ENCODE measurements at regions not wholly inside any gene's neighbourhood (a gene's known extent, or its start where the extent isn't known, plus 50 kb on each side); places are given as distances from the start of the nearest gene placed in this dataset.

DNA sequence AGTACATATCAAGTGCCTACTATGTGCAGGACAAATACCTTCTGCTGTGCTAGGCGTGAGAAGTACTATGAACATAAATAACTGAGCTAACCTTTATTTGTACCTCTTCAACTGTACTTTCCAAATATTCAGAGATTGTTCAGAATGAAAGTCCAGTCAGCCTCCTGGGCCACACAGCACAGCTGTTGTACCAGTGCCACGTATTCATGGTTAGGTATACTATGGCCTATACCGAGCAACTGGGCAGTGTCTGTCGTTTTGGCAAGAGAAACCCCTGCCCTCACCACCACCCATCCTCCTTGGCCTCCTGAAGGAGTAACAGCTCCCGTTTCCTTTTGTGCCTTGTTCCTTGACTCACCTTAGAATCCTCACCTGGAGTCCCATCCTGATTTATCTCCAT is 53.0 kb downstream of the RASSF10 start:
- TF ChIP-seq TCF12 (IDR thresholded peaks at IDR 0.05; ENCODE audit: low read depth) (no peak), TEAD4 (IDR thresholded peaks at IDR 0.05) (no peak), CEBPB (IDR thresholded peaks at IDR 0.05) (no peak), TAF1 (IDR thresholded peaks at IDR 0.05; ENCODE audit: low read depth) (no peak)
- TF ChIP-seq, protein P1, sequence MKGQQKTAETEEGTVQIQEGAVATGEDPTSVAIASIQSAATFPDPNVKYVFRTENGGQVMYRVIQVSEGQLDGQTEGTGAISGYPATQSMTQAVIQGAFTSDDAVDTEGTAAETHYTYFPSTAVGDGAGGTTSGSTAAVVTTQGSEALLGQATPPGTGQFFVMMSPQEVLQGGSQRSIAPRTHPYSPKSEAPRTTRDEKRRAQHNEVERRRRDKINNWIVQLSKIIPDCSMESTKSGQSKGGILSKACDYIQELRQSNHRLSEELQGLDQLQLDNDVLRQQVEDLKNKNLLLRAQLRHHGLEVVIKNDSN (IDR thresholded peaks at IDR 0.05) = no peak

DNA sequence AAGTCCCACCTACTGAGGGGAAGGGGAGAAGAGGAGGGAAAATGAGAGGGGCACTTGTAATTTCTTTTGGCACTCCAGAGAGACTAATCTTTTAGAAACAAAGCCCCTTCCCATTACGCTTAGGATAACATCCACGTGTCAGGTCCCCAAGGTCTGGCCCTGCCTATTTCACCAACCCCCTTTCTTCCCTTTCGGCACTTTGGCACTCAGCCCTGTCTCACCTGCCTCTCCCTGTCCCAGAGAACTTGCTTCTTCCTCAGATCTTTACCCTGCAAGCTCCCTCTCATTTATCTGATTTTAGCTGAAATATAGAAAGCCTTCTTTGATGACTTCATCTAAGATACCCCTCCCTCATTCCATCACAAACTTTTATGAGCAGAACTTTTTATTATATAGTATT is 55.5 kb downstream of the RASSF10 start:
- TF ChIP-seq TCF12 (IDR thresholded peaks at IDR 0.05; ENCODE audit: low read depth) = no peak
- no peak for TF ChIP-seq YY1 (IDR thresholded peaks at IDR 0.05; ENCODE audit: low read depth)
- TF ChIP-seq, protein P1 (IDR thresholded peaks at IDR 0.05) = no peak
- no peak for TF ChIP-seq NFIC (IDR thresholded peaks at IDR 0.05)
- TF ChIP-seq RAD21 (IDR thresholded peaks at IDR 0.05; ENCODE audit: low read depth) = no peak
- TF ChIP-seq TAF1 (IDR thresholded peaks at IDR 0.05; ENCODE audit: low read depth) = no peak
- no peak for TF ChIP-seq ZBTB7A (IDR thresholded peaks at IDR 0.05; ENCODE audit: low read depth)
- no peak for TF ChIP-seq TEAD4 (IDR thresholded peaks at IDR 0.05)
- TF ChIP-seq, protein P2, sequence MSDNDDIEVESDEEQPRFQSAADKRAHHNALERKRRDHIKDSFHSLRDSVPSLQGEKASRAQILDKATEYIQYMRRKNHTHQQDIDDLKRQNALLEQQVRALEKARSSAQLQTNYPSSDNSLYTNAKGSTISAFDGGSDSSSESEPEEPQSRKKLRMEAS (IDR thresholded peaks at IDR 0.05) = no peak
- TF ChIP-seq CEBPB (IDR thresholded peaks at IDR 0.05) = no peak
- no peak for TF ChIP-seq EP300 (IDR thresholded peaks at IDR 0.05; ENCODE audit: borderline replicate concordance)
- no peak for TF ChIP-seq EGR1 (IDR thresholded peaks at IDR 0.05)
- TF ChIP-seq CREB1 (IDR thresholded peaks at IDR 0.05; ENCODE audit: low read depth) = no peak
- TF ChIP-seq, protein P3, sequence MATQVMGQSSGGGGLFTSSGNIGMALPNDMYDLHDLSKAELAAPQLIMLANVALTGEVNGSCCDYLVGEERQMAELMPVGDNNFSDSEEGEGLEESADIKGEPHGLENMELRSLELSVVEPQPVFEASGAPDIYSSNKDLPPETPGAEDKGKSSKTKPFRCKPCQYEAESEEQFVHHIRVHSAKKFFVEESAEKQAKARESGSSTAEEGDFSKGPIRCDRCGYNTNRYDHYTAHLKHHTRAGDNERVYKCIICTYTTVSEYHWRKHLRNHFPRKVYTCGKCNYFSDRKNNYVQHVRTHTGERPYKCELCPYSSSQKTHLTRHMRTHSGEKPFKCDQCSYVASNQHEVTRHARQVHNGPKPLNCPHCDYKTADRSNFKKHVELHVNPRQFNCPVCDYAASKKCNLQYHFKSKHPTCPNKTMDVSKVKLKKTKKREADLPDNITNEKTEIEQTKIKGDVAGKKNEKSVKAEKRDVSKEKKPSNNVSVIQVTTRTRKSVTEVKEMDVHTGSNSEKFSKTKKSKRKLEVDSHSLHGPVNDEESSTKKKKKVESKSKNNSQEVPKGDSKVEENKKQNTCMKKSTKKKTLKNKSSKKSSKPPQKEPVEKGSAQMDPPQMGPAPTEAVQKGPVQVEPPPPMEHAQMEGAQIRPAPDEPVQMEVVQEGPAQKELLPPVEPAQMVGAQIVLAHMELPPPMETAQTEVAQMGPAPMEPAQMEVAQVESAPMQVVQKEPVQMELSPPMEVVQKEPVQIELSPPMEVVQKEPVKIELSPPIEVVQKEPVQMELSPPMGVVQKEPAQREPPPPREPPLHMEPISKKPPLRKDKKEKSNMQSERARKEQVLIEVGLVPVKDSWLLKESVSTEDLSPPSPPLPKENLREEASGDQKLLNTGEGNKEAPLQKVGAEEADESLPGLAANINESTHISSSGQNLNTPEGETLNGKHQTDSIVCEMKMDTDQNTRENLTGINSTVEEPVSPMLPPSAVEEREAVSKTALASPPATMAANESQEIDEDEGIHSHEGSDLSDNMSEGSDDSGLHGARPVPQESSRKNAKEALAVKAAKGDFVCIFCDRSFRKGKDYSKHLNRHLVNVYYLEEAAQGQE (IDR thresholded peaks at IDR 0.05; ENCODE audit: low read depth) = no peak
- TF ChIP-seq FOXM1 (IDR thresholded peaks at IDR 0.05; ENCODE audit: borderline replicate concordance, low read depth) = no peak

DNA sequence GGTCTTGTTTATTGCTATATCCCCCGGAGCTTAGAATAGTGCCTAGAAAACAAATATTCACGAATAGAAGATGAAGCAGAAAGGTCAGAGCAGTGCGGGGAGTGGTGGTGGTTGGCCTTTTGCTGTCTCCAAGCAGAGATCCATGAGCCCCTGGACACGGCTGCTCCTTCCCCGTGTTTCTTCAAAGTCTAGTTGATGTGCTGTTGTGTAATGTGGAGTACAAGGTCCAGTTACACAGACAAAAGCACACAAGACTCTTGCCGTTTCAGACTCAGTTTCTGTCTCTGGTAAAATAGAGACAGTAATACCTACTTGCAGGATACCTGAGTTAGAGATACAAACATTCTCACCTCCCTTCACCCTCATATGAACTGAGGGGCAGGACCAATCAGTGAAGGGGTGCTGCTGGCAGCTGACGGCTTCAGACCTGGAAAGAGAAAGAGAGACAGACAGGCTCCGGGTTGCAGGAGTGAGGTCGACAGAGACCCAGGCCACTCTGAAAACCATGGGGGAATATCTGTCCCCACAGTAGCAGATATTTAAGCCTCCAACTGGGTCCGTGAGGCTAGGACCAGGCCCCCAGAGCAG is 56.2 kb downstream of the RASSF10 start:
- TF ChIP-seq FOXM1 (IDR thresholded peaks at IDR 0.05; ENCODE audit: borderline replicate concordance, low read depth) = no peak
- TF ChIP-seq, protein P2 (IDR thresholded peaks at IDR 0.05) = no peak
- no peak for TF ChIP-seq CEBPB (IDR thresholded peaks at IDR 0.05)

DNA sequence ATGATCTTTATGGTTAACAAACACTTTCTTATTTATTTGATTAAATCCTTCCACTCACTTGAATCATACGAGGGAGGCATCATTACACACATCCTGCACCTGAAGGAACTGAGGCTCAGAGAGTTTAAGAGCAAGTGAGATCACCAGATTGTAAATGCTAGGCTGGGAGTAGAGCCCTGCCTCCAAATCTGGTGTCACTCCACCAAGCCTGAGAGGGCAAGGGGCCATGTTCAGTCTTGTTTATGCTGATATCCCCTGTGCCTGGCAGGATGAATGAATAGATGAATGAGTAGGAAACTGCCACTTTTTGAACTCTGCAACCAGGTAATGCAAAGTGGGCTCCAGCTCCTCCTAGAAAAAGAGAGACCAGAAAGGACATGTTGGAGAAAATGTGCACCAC is 59.1 kb downstream of the RASSF10 start:
- TF ChIP-seq CEBPB (IDR thresholded peaks at IDR 0.05) (no peak), NFIC (IDR thresholded peaks at IDR 0.05) (no peak)

DNA sequence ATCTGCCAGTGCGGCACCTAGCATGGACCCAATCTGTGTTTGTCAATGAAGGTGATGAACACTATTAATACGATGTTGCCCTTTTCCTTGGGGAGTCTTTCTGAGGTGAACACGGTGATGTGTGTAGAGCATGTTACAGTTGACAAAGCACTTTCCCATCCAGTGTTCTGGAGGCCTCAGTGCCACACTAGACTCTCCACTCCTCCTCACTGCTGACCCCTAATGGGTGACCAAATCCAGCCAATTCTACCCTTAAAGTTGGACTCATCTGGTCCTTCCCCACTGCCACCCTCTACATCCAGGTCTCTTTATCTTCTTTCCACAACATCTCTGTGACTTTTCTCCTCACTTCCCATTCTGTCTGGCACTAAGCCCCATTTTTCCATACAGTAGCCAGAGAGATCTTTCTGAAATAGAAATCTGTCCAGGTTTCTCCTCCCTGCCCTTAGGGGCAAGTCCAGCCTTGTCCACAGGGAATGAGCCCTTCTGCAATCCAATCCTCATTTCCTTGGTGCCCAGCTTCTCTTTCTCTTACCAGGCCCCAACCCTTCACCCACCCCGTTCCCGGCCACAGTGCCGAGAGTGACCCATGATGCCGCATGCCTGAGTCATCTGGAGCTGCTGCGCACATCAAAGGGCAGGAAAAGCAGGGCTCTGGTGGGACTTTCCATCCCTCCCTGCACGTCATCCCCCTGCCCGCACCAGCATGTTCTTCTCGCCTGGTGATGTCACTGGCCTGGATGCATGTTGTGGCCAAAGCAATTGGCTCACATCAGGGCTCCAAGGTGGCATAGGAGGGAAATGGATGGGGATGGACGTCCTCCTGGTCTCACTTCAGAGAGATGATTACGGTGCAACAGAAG is 64.2 kb downstream of the RASSF10 start:
- TF ChIP-seq, protein P1 (IDR thresholded peaks at IDR 0.05) = no peak
- TF ChIP-seq, protein P3 (IDR thresholded peaks at IDR 0.05; ENCODE audit: low read depth) = no peak
- TF ChIP-seq TCF12 (IDR thresholded peaks at IDR 0.05; ENCODE audit: low read depth) = no peak
- no peak for TF ChIP-seq NFIC (IDR thresholded peaks at IDR 0.05)
- TF ChIP-seq EP300 (IDR thresholded peaks at IDR 0.05; ENCODE audit: borderline replicate concordance) = no peak
- no peak for TF ChIP-seq TAF1 (IDR thresholded peaks at IDR 0.05; ENCODE audit: low read depth)
- TF ChIP-seq CREB1 (IDR thresholded peaks at IDR 0.05; ENCODE audit: low read depth) = no peak
- TF ChIP-seq, protein P2 (IDR thresholded peaks at IDR 0.05) = no peak
- no peak for TF ChIP-seq CEBPB (IDR thresholded peaks at IDR 0.05)
- TF ChIP-seq ZBTB7A (IDR thresholded peaks at IDR 0.05; ENCODE audit: low read depth) = no peak
